Activated naive CD4-positive, alpha-beta T cell treated with anti-CD3 and anti-CD28 coated beads for 36 hours (primary cell): ENCODE measurements at regions not wholly inside any gene's neighbourhood (a gene's known extent, or its start where the extent isn't known, plus 50 kb on each side); places are given as distances from the start of the nearest gene placed in this dataset.
"Not testable (repeated sequence)": the region's sequence is repeated elsewhere in the genome, so short reads cannot be mapped to it uniquely, and the experiment has no call there.

ENCODE experiments used
- CTCF ChIA-PET: fragments of 350-600 bp; sonication (Branson Sonifier 250); formaldehyde crosslinking; loops from one replicate; lab custom pipeline; 2021; ENCODE audit warnings: antibody characterized with exemption; lab: Charles Lee
- DNase-seq: peaks from one replicate; pipeline ENCODE4 v3.0.0-alpha.2; 2020
- H3K27ac Mint-ChIP-seq: one replicate; pipeline ENCODE4 v1.8.0; 2021; ENCODE audit warnings: mild to moderate bottlenecking, mixed read lengths
- H3K27me3 Mint-ChIP-seq: one replicate; pipeline ENCODE4 v1.8.0; 2021; ENCODE audit warnings: low read depth, mixed read lengths
- H3K36me3 Mint-ChIP-seq: one replicate; pipeline ENCODE4 v1.8.0; 2021; ENCODE audit warnings: low read depth, mixed read lengths
- H3K4me1 Mint-ChIP-seq: one replicate; pipeline ENCODE4 v1.8.0; 2021; ENCODE audit warnings: low read depth, mixed read lengths
- H3K4me3 Mint-ChIP-seq: one replicate; pipeline ENCODE4 v1.8.0; 2021; ENCODE audit warnings: mild to moderate bottlenecking, moderate library complexity, mixed read lengths
- H3K9me3 Mint-ChIP-seq: one replicate; pipeline ENCODE4 v1.8.0; 2021; ENCODE audit warnings: mixed read lengths
- intact Hi-C: fragments of 100-400 bp; cut with micrococcal nuclease; formaldehyde crosslinking; loops from one replicate; pipeline ENCODE4 v1.15.1; 2023

- DNase-seq, CTCF ChIA-PET, H3K9me3 Mint-ChIP-seq, H3K4me3 Mint-ChIP-seq, H3K4me1 Mint-ChIP-seq, H3K27me3 Mint-ChIP-seq, H3K27ac Mint-ChIP-seq, intact Hi-C loops, H3K36me3 Mint-ChIP-seq: not testable (repeated sequence)
Measured at GRCh38 chr12:8282181-8282580, 54.8 kb upstream of the FAM90A1 start.

- H3K4me3 Mint-ChIP-seq, intact Hi-C loops, CTCF ChIA-PET: not testable (repeated sequence)
Measured at GRCh38 chr12:8285681-8286080, 58.3 kb upstream of the FAM90A1 start.

DNA sequence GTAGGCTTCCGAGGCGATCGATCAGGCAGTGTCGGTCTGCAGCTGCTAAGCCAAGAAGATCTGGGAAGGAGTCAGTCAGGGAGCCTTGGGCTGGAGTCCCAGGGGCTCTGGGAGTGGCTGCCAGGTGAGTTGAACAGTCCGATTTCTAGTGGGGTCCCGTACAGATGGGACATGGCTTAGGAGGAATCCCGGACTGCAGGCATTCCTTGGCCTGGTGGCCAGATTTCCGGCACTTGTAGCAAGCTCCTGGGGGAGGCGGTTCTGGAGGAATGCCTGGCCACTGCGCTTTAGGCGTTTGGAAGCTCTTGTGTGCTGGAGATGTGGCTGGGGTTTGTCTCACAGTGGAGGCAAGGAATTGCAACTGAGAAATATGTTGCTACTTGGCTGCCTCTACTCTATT lies 64.3 kb upstream of the FAM90A1 start:
- H3K27me3 Mint-ChIP-seq, intact Hi-C loops, H3K4me3 Mint-ChIP-seq, H3K36me3 Mint-ChIP-seq, H3K27ac Mint-ChIP-seq, H3K4me1 Mint-ChIP-seq, DNase-seq, H3K9me3 Mint-ChIP-seq: not testable (repeated sequence)
- CTCF ChIA-PET = interaction anchor here (0.7 kb wide), 1 partner anchor 98 kb away, joined by 3 read pairs; no protein-coding TSS in a partner anchor

More at GRCh38 chr12:8285681-8286080, 58.3 kb upstream of the FAM90A1 start:
- DNase-seq, H3K9me3 Mint-ChIP-seq, H3K27ac Mint-ChIP-seq, H3K36me3 Mint-ChIP-seq, H3K27me3 Mint-ChIP-seq, H3K4me1 Mint-ChIP-seq: not testable (repeated sequence)

- CTCF ChIA-PET, H3K36me3 Mint-ChIP-seq, DNase-seq, H3K4me3 Mint-ChIP-seq, H3K4me1 Mint-ChIP-seq, intact Hi-C loops, H3K9me3 Mint-ChIP-seq, H3K27me3 Mint-ChIP-seq, H3K27ac Mint-ChIP-seq: not testable (repeated sequence)
Measured at GRCh38 chr12:8294662-8295061, 67.2 kb upstream of the FAM90A1 start.

DNA sequence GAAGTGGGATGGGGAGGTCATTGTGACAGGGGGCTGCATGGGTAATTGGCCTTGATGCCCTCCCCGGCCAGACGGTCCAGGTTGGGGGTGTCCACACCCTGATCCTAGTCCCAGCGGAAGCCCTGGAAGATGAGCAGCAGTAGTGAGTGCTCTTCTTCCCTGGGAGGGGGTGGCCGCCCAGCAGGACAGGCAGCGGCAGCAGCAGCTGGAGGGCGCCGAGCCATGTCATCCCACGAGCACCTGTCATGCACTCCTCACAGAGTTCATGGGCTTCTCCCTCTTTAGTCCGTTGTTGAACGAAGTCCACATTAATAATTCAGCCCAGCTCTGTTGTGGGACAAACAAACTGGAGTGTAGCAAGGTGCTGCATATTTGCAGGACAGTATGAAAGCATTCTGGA lies 81.2 kb upstream of the FAM90A1 start:
- H3K9me3 Mint-ChIP-seq, H3K4me1 Mint-ChIP-seq, H3K4me3 Mint-ChIP-seq, CTCF ChIA-PET, H3K27ac Mint-ChIP-seq, DNase-seq, H3K36me3 Mint-ChIP-seq, H3K27me3 Mint-ChIP-seq, intact Hi-C loops: not testable (repeated sequence)

DNA sequence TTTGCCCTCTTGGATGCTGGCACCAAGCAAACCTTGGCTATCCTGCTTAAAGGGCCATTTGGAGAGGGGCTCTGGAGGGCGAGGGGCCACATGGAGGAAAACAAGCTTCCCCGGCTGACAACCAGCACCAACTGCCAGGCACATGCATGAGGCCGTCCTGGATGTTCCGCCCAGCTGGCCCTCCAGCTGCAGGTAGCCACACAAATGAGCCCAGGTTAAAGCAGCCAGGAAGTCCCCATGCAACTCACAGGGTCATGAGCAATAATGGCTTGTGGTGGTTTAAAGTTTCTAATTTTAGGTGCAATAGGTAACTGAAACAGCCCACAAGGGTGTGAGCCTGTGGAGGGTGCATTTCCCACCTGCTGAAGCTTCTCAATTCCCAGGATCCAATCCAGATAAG lies 88.6 kb upstream of the FAM90A1 start:
- peaks cover 19% of the 10 kb centered on the region for H3K4me1 Mint-ChIP-seq
- H3K27ac Mint-ChIP-seq, DNase-seq, H3K4me3 Mint-ChIP-seq, H3K9me3 Mint-ChIP-seq, H3K36me3 Mint-ChIP-seq, CTCF ChIA-PET, intact Hi-C loops, H3K27me3 Mint-ChIP-seq: not testable (repeated sequence)

DNA sequence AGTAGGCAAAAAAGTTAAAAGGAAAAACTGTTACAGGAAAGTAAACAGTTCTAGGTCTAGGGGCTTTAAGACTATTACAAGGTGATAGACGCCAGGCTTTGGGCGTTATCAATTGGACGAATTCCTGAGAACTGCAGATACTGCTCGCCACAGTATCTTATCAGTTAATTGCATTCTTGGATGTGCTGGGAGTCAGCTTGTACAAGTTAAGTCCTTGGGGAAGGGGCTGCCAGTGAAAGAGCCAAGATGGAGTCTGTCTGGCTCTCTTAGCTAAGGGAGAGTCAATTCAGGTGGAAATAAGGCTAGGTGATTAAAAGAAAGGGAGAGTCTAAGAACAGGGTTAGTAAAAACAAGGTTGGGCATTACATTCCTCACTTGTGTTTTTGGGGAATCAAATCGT lies 90.3 kb upstream of the FAM90A1 start:
- H3K36me3 Mint-ChIP-seq, H3K27me3 Mint-ChIP-seq, H3K4me3 Mint-ChIP-seq, DNase-seq, intact Hi-C loops, CTCF ChIA-PET, H3K27ac Mint-ChIP-seq, H3K9me3 Mint-ChIP-seq: not testable (repeated sequence)
- H3K4me1 Mint-ChIP-seq = peaks cover 18% of the 10 kb centered on the region

- Mint-ChIP-seq H3K27ac (peak overlapping the region; percentile 43), H3K4me3 (peak overlapping the region; percentile 42), H3K4me1 (peaks cover 16% of the 10 kb centered on the region)
- H3K9me3 Mint-ChIP-seq, H3K36me3 Mint-ChIP-seq, H3K27me3 Mint-ChIP-seq, intact Hi-C loops: not testable (repeated sequence)
- CTCF ChIA-PET = interaction anchor here (1.6 kb wide), 1 partner anchor 70 kb away, joined by 3 read pairs; no protein-coding TSS in a partner anchor
- DNase-seq = peak; percentile 57
Measured at GRCh38 chr12:8320251-8320730, 92.9 kb upstream of the FAM90A1 start.

- H3K36me3 Mint-ChIP-seq, H3K27me3 Mint-ChIP-seq, intact Hi-C loops, H3K9me3 Mint-ChIP-seq, DNase-seq, H3K27ac Mint-ChIP-seq: not testable (repeated sequence)
- H3K4me3 Mint-ChIP-seq = peak overlapping the region; percentile 42
- CTCF ChIA-PET = interaction anchor here (1.6 kb wide), 1 partner anchor 70 kb away, joined by 3 read pairs; no protein-coding TSS in a partner anchor
- H3K4me1 Mint-ChIP-seq = peaks cover 16% of the 10 kb centered on the region
Measured at GRCh38 chr12:8320791-8321370, 93.5 kb upstream of the FAM90A1 start.

DNA sequence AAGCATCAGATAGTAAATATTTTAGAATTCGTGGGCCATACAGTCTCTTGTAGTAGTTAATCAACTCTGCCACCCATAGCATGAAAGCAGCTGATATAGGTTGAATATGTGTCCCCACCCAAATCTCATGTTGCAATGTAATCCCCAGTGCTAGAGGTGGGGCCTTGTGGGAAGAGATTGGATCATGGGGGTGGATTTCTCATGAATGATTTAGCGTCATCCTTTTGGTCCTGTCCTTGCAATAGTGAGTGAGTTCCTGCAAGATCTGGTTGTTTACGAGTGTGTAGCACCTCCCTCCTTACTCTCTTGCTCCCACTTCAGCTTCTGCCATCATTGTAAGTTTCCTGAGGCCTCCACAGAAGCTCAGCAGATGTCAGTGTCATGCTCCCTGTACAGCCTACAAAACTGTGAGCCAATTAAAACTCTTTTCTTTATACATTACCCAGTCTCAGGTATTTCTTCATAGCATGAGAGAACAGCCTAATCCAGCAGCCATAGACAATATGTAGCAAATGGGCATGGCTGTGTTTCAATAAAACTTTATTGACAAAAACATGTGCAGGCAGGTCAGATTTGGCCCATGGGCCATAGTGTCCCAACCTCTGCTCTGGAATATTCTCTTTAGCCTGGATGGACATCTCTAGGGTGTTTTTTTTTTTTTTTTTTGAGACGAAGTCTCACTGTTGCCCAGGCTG lies 97.9 kb upstream of the FAM90A1 start:
- DNase-seq, H3K27me3 Mint-ChIP-seq, H3K9me3 Mint-ChIP-seq, CTCF ChIA-PET, intact Hi-C loops, H3K27ac Mint-ChIP-seq, H3K36me3 Mint-ChIP-seq, H3K4me1 Mint-ChIP-seq, H3K4me3 Mint-ChIP-seq: not testable (repeated sequence)

DNA sequence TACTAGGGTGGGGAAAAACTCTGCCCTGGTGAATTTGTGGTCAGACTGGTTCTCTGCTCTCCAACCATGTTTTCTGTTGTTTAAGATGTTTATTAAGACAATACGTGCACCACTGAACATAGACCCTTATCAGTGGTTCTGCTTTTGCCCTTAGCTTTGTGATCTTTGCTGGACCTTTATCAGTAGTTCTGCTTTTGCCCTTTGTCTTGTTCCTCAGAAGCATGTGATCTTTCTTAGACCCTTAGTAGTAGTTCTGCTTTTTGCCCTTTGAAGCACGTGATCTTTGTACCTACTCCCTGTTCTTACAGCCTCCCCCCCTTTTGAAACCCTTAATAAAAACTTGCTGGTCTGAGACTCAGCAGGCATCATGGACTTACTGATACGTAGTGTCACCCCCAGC lies 101.4 kb upstream of the FAM90A1 start:
- H3K36me3 Mint-ChIP-seq, H3K4me3 Mint-ChIP-seq, H3K27me3 Mint-ChIP-seq, CTCF ChIA-PET, H3K4me1 Mint-ChIP-seq, DNase-seq, H3K27ac Mint-ChIP-seq, H3K9me3 Mint-ChIP-seq, intact Hi-C loops: not testable (repeated sequence)

GRCh38 chr12:8332373-8332772 lies 105.0 kb upstream of the FAM90A1 start:
- intact Hi-C loops, H3K4me1 Mint-ChIP-seq, H3K27me3 Mint-ChIP-seq, CTCF ChIA-PET, DNase-seq, H3K9me3 Mint-ChIP-seq, H3K36me3 Mint-ChIP-seq, H3K27ac Mint-ChIP-seq, H3K4me3 Mint-ChIP-seq: not testable (repeated sequence)

DNA sequence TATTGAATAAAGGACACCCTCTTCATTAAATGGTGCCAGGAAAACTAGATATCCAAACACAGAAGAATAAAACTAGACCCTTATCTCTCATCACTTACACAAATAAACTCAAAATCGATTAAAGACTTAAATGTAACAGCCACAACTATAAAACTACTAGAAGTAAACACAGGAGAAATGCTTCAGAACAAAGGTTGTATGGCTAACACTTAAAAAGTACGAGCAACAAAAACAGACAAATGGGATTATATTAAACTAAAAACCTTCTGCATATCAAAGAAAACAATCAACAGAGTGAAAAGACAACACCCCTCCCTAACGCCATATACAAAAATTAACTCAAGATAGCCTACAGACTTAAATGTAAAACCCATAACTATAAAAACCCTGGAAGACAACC lies 104.7 kb upstream of the CLEC6A start:
- H3K4me1 Mint-ChIP-seq, H3K36me3 Mint-ChIP-seq, H3K4me3 Mint-ChIP-seq, H3K27me3 Mint-ChIP-seq, H3K9me3 Mint-ChIP-seq, intact Hi-C loops, DNase-seq, H3K27ac Mint-ChIP-seq, CTCF ChIA-PET: not testable (repeated sequence)
